Stimulated activated CD4-positive, alpha-beta T cell treated with anti-CD3 and anti-CD28 coated beads, Interleukin-1b, Interleukin-23, amount 100 ng/mL, for 24 hours (primary cell): ENCODE measurements at regions not wholly inside any gene's neighbourhood (a gene's known extent, or its start where the extent isn't known, plus 50 kb on each side); places are given as distances from the start of the nearest gene placed in this dataset.
"Not testable (repeated sequence)": the region's sequence is repeated elsewhere in the genome, so short reads cannot be mapped to it uniquely, and the experiment has no call there.

Experiments used
- DNase-seq, 4 experiments: peaks; one replicate each; pipeline ENCODE4 v3.0.0-alpha.2; 2020; ENCODE audit warnings: low read depth in 4 of 4, low spot score in 1 of 4

GRCh38 chr4:101730291-101731117 is 60.0 kb upstream of the BANK1 start:
- DNase-seq = peak; percentile 0 to 32 (median 16)

GRCh38 chr4:101727238-101727637 is 63.3 kb upstream of the BANK1 start:
- DNase-seq = no peak

GRCh38 chr4:101724093-101724492 is 66.4 kb upstream of the BANK1 start:
- no peak for DNase-seq

GRCh38 chr4:101718810-101719209 is 71.7 kb upstream of the BANK1 start:
- no peak for DNase-seq

- DNase-seq = no peak
Observed at GRCh38 chr4:101711590-101712260, 78.8 kb upstream of the BANK1 start.

GRCh38 chr4:101710806-101711205 is 79.7 kb upstream of the BANK1 start:
- DNase-seq = no peak

- DNase-seq = no peak
Observed at GRCh38 chr4:101708293-101709039, 82.1 kb upstream of the BANK1 start.

GRCh38 chr4:101707596-101707995 is 82.9 kb upstream of the BANK1 start:
- no peak for DNase-seq

GRCh38 chr4:101706535-101707057 is 83.9 kb upstream of the BANK1 start:
- DNase-seq = no peak

- DNase-seq = no peak
Observed at GRCh38 chr4:101701551-101701950, 89.0 kb upstream of the BANK1 start.

GRCh38 chr4:101699441-101700124 is 90.9 kb upstream of the BANK1 start:
- DNase-seq = no peak

GRCh38 chr4:101697266-101697665 is 93.3 kb upstream of the BANK1 start:
- DNase-seq = no peak

GRCh38 chr4:101696276-101697010 is 94.1 kb upstream of the BANK1 start:
- DNase-seq = no peak

GRCh38 chr4:101695176-101695575 is 95.4 kb upstream of the BANK1 start:
- no peak for DNase-seq

- not testable (repeated sequence) for DNase-seq
Observed at GRCh38 chr4:101694403-101694802, 96.1 kb upstream of the BANK1 start.

- no peak for DNase-seq
Observed at GRCh38 chr4:101693842-101694398, 96.6 kb upstream of the BANK1 start.

GRCh38 chr4:101689220-101689619 is 101.3 kb upstream of the BANK1 start:
- DNase-seq = no peak

- DNase-seq = no peak
Observed at GRCh38 chr4:101685126-101685525, 105.4 kb upstream of the BANK1 start.

GRCh38 chr4:101682946-101683345 is 107.6 kb upstream of the BANK1 start:
- DNase-seq = no peak

GRCh38 chr4:101678180-101678579 is 112.3 kb upstream of the BANK1 start:
- no peak for DNase-seq
